ENCODE measurements at regions not wholly inside any gene's neighbourhood (a gene's known extent, or its start where the extent isn't known, plus 50 kb on each side); places are given as distances from the start of the nearest gene placed in this dataset.

DNA sequence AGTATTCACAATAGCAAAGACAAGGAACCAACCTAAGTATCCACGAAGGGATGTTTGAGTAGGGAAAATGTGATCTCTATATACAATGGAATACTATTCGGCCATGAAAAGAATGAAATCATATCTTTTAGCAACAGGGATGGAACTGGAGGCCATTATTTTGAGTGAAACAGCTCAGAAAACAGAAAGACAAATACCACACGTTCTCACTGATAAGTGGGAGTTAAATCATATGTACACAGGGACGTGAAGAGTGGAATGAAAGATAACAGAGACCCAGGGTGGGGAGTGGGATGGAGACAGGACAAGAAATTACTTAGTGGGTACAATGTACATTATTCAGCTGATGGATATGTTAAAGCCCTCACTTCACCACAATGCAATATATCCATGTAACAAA lies 1012.7 kb downstream of the TBC1D22A start:
- no peak for DNase-seq (ENCODE audit: low read depth in 2 of 3, low spot score in 2 of 3)

DNA sequence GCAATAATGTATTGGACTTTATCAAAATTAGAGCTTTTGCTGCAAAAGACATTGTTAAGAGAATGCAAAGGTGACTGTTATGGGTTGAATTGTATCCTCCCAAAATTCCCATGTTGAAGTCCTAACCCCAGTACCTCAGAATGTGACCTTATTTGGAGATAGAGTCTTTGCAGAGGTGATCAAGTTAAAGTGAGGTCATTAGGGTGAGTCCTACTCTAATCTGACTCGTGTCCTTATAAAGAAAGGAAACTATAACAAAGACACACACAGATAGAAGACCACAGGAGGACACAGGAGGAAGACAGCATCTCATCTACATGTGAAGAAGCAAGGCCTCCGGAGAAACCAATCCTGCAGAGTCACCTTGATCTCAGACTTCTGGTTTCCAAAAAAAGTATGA lies 1011.2 kb downstream of the TBC1D22A start:
- DNase-seq (ENCODE audit: low read depth in 2 of 3, low spot score in 2 of 3) = no peak

DNA sequence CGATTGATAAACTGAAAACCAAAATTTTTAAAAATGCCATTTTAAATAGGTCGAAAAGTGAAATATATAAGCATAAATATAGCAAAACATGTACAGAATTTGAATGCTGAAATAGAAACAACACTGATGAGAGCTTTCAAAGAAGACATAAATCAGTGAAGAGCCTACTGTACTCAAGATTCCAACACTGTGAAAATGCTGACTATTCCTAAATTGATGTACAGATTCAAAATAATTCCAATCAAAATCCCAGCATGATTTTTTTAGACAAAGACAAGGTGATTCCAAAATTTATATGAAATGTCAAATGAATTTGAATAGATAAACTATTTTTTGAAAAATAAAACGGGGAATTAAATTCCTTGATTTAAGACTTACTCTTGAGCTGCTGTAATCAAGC lies 1010.4 kb downstream of the TBC1D22A start:
- no peak for DNase-seq (ENCODE audit: low read depth in 2 of 3, low spot score in 2 of 3)

DNA sequence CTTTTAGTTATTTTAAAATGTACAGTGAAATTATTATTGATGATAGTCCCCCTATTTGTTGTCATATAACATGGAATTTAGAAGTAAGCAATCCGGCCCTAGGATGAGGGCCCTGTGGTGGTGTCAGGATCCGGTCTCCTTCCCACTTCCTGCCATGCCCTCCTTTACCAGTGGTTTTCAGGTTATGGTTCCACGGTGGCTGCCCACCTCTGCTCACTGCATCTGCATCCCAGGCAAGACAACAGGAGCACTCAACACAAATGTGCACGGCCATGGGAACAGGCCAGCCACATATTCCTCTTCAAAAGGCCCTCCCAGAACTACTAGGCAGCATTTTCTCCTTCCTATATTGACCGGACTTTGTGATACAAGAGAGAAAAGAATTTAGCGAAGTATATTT lies 1007.2 kb downstream of the TBC1D22A start:
- no peak for DNase-seq (ENCODE audit: low read depth in 2 of 3, low spot score in 2 of 3)

DNA sequence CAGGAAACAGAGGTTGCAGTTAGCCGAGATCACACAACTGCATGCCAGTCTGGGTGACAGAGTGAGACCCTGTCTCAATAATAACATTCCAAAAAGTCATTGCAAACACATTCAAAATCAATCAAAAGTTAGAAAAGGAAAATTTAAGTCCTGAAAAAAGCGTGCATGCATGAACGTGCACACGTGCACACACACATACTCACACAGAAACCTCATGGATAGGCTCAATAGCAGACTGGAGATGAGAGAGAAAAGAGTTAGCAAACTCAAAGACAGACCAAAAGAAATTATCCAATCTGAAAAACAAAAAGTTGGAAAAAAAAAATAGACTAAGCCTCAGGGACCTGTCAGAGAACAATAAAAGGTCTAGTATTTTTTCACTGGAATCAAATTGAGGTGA lies 1005.6 kb downstream of the TBC1D22A start:
- DNase-seq (ENCODE audit: low read depth in 2 of 3, low spot score in 2 of 3) = no peak

DNA sequence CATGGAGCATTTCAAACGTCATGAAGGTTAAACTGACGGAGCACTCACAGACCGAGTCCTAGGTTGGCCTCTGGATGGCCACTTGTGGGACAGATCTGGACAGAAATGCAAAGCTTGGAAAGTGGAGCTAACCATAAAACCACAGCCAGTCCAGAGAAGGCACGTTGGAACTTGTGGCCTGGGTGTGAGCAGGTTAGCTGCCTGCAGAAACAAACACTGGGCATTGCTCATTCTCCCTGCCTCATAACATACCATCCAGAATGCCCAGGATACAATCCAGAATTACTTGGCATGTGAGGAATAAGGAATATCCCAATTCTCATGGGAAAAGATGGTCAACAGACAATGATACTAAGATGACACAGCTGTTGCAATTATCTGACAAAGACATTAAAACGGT lies 1005.0 kb downstream of the TBC1D22A start:
- DNase-seq (ENCODE audit: low read depth in 2 of 3, low spot score in 2 of 3) = no peak

DNA sequence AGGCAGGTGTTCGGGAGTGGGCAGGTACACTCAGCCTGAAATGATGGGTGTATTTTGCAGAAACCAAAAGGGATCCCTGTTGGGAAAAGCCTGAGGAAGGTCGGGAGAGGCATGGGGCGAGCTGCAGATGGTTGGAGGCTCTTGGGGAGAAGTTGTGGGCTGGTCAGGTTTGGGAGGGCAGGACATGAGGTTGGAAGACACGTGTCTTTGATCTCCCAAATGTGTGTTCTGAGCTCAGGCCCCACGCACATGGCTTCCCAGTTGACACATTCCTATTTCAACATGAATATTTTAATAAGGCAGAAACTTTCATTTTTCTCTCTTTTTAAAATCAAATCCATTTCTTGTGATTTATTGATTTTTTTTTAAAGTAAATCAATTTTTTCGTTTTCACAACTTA lies 1003.3 kb downstream of the TBC1D22A start:
- DNase-seq (ENCODE audit: low read depth in 2 of 3, low spot score in 2 of 3) = no peak

DNA sequence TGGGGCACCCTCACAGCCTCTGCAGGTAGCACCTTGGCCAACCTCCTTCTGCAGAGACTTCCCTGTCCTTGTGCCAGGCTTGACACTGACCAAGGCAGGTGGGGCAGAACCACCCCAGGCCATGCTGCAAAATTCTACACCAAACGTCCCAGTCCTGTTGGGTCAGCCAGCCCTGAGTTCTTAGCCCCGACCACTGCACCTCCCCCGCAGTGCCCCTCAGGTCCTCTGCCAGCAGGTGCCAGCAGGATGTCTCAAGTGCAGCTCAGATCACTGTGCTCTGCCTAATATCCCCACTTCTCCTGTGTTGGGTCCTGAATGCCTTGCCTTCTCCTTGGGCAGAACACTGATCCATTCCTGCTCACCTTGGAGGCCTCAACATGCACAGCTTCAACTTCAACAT lies 999.7 kb downstream of the TBC1D22A start:
- no peak for DNase-seq (ENCODE audit: low read depth in 2 of 3, low spot score in 2 of 3)

DNA sequence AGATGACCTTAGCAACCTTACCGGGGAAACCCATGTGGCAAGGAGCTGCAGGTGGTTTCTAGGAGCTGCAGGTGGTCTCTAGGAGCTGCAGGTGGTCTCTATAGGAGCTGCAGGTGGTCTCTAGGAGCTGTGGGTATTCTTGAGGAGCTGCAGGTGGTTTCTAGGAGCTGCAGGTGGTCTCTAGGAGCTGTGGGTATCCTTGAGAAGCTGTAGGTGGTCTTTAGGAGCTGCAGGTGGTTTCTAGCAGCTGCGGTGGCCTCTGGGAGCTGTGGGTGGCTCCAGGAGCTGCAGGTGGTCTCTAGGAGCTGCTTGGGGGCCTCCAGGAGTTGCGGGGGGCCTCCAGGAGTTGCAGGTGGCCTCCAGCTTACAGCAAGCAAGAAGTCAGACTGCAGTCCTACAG lies 997.5 kb downstream of the TBC1D22A start:
- no peak for DNase-seq (ENCODE audit: low read depth in 2 of 3, low spot score in 2 of 3)

DNA sequence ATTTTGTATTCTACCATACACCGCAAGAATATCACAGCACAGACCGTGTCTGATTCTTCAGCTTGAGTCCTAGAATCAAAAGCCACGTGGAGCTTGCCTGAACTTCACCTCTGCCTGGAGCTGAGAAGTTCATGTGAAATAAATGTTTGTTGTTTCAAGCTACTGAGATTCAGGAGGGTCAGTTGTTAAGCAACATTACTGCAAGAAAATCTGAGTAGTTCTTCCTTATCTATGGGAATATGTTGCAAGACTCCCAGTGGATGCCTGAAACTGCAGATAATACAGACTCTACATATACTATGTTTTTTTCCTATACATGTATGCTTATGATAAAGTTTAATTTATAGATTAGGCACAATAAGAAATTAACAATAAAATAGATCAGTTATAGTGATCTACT lies 995.3 kb downstream of the TBC1D22A start:
- DNase-seq (ENCODE audit: low read depth in 2 of 3, low spot score in 2 of 3) = no peak

DNA sequence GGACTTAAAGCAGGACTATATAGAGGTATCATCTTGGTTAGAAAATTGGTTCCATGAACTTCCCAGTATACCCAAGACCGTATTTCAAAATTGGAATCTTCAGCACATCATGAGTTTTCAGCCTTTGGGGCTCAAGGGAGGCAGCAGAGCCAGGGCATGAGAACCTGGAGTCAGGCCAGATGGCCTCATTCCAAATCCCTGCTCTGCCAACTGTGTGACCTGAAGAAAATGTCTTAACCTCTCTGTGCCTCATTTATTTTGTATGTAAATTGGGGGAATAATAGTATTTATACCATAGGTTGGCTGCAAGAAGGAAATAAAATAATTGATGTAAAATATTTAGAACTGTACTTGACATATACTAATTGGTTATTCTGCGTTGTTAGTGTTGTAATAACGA lies 987.6 kb downstream of the TBC1D22A start:
- no peak for DNase-seq (ENCODE audit: low read depth in 2 of 3, low spot score in 2 of 3)

DNA sequence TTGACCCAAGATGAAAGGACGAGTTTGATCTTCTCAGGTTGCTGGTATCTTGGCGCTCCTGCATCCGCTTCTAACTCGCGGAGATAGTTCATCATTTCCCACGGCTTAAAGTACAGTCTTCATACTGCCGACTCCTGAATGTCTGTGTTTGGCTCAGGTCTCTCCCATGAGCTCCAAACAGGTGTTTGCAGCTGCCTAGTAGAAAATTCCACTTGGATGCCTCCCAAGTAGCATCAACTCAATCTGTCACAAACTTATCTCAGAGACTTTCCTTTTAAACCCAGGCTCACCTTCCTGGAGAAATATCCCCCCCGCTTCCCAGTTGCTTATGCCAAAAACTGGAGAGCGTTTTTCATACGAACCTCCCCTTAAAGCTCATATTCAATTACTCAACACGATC lies 986.5 kb downstream of the TBC1D22A start:
- DNase-seq (ENCODE audit: low read depth in 2 of 3, low spot score in 2 of 3) = no peak

DNA sequence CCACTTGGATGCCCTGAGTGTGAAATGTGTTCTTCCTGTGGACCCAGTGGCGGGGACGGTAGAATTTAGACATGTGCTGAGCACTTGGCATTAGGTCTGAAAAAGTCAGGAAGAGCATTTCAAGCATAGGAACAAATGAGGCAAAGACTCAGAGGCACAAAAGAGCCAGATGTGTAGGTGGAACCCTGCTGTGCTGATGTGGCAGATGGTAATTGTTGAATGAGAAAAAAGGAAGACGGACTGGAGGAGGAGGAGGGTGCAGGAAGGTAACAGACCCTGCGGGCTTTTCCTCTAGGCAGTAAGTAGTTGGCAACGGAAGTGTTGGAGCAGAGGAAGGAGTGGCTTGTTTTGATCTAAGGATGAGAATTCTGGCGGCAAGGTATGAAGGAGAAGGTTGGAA lies 985.8 kb downstream of the TBC1D22A start:
- DNase-seq (ENCODE audit: low read depth in 2 of 3, low spot score in 2 of 3) = no peak

DNA sequence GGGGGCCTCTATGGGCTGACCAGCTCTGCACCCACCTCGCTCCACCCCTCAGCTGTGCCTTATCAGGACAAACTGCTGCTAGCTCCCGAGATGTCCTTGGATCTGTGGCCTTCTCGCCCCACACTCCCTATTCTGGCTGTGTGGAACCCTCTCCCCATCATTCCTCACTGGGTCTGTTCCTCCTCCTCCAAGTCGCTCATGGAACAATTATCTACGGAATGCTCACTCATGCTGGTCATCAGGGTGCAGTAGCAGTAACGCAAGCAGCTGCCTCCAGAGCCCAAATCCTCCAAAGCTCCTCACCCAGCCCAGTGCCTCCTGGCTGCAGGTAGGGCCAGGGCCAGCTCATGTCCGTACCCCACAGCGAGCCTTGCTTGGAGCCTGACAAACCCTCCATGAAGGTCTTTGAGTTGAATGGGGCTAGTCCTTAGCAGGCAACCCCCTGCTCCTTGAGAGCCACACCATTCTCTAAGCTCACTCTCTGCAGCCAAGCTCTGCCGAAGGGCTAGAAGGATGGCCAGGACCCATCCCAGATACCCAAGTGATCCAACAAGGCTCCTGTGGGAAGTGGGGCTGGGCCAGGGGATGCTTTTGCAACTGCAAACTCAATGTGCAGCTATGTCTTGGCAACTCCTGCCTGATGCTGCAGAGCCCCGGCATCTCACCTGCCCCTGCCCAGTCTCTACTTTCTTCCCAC lies 977.8 kb downstream of the TBC1D22A start:
- no peak for DNase-seq (ENCODE audit: low read depth in 2 of 3, low spot score in 2 of 3)

DNA sequence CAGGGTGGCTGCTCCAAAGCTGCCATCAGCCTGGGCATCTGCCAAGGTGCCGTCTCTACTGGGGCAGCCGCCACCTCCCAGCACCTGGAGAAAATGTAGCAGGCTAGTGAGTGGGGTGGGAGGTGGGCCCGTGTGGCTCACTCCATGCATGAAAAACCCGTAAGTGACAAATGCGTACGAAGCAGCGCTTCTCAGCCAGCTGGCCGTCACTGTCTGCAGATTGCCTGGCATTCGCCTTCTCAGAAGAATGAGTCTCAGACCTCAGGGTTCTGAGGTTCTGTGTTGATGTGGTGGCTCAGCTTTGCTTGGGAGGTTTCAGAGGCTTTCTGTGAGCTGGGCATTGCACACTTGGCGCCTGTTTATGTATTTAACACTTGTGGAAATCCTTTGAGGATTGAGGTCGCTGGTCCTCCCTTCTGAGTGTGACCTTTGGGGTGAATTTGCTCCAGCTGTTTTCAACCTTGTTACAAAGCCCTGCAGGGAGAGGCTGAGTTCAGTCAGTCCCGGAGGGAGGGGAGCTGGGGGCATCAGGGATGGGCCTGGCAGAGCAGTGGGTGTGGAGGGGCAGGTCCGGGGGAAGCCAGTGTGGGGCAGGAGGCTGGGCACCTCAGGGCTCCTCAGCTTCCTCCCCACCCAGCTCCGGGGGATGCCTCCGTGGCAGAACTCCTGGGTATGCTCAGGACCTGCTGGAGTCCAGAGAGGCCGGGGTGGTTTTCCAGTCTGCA lies 977.0 kb downstream of the TBC1D22A start:
- no peak for DNase-seq (ENCODE audit: low read depth in 2 of 3, low spot score in 2 of 3)

DNA sequence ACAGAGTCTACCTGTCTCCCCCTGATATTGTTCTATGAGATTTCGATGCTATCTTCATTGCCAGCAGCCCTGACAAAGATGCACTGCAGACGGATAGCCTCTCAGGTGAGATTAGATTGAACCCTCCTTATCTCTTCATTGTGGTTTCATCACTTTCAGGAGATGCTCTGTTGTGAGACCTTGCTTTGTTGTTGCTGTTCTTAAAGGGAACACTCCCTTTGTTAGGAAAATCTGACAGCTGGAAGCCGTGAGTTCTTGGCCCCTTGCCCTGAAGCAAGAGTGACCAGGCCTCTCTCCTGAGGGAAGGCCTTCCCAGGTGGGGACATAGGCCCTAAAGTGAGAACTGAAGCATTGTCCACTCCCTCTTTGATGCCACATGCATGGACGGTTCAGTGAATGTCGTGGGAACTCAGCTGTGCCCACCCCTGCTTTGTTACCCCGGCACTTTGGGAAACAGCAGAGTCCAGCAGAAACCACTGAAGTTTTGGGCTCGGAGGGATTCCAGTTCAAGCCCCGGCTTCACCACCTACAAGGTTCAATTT lies 976.1 kb downstream of the TBC1D22A start:
- DNase-seq (ENCODE audit: low read depth in 2 of 3, low spot score in 2 of 3) = no peak

DNA sequence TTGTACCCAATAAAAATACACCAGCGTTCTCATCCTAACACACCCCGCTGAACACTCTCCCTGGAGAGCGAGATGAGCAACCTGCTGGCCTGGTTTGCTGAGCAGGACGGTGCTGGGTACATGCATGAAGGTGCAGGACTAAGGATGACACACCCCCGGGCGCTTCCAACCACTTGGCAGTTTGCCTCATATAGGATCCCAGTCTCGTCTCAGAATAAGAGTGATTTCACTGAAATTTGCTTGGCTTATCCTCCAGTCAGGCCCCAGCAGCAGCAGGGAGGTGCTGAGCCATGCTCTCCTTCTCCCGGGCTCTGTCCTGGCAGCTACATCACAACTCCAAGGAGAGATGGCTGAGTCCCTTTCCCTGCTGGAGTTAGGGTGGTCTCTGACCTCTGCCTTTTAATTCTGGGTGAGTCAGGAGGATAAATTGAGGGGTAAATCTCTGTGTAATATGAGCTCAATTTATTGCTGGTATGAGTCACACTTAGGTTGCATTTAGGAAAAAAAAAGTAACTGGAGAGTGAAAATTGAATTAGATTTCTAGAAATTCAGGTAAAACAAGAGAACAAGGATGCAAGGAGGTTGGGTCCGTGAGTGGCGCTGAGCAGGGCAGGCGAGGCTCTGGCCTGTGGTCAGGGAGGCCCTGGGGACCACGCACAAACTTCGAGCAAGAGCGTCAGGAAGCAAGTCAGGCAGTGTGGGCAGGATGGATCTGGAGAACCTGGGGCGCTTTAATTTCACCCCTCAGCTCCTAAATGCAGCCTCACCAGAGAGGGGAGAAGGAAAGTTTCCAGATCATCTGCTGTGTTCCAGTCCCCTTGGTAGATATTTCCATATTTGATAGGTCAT lies 974.0 kb downstream of the TBC1D22A start:
- no peak for DNase-seq (ENCODE audit: low read depth in 2 of 3, low spot score in 2 of 3)

DNA sequence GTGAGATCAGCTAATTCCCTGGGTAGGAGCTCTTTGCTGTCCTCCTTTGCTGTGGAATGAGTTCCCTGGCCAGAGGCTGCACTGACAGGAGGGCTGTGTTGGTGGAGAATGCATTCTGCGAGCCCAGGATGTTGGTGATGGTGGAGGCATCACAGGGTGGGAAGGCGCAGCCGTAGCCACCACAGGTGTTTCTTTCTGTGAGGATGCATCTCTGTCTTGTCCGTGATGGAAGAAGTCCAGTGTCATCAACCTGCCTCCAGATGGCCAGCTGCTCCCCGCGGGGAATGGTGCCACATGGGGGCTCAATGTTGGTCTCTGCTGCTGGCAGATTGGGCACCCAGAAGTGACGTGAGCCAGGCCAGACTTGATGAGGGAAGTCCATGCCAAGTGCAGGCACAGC lies 972.1 kb downstream of the TBC1D22A start:
- DNase-seq (ENCODE audit: low read depth in 2 of 3, low spot score in 2 of 3) = no peak

DNA sequence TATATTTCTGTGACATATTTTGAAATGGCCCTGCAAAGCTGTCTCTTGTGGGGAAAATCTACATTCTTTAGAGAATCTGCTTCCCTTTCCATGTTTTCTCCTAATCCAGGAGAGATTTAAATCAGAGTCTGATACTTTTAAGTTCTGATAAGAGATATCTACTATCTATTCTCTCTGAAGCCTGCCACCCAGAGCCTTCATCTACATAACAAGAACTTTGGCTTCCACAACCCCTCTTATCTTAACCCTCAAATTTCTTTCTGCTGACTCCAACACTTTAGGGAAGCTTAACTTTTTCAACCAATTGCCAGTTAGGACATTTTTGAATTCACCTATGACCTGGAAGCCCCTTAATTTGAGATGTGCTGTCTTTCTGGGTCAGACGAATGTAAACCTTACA lies 965.2 kb downstream of the TBC1D22A start:
- DNase-seq (ENCODE audit: low read depth in 2 of 3, low spot score in 2 of 3) = no peak

DNA sequence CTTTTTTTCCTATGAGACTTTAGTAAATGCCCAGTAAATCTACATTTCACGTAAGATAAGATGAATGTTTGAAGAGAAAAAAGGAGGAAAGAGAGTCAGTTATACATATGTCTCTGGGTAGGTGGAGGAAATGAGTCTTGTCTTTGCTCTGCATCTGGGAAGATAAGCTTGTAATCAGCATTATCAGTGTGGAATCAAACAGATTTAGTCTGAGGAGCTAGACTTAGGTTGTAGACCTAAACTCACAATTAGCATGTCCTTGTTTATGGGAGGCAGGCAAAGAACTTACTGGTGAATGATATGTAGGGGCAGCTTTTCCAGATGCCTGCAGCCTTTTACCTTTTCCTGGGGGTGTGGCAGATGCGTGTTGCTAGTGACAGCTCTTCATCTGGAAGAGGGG lies 962.3 kb downstream of the TBC1D22A start:
- DNase-seq (ENCODE audit: low read depth in 2 of 3, low spot score in 2 of 3) = no peak

DNA sequence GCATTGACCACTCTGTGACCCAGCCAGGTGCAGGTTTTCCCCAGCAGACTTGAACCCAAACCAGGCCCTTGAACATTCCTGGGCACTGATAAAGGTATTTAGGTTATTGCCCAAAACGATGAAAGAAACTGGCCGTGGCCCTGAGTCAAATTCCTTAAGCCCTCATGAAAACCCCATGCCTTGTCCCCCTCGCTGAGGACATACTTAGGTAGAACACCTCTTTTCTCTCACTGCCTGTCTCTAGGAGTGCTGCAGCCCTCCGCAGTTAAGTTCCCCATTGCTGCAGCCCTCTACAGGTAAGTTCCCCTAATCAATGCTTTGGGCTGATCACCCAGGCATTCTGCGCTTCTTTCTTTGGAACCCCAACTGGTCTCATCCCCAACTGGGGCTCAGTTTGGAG lies 961.6 kb downstream of the TBC1D22A start:
- no peak for DNase-seq (ENCODE audit: low read depth in 2 of 3, low spot score in 2 of 3)

Data from hematopoietic multipotent progenitor cell (in vitro differentiated cells).